ENCODE measurements at regions not wholly inside any gene's neighbourhood (a gene's known extent, or its start where the extent isn't known, plus 50 kb on each side); places are given as distances from the start of the nearest gene placed in this dataset.
"Not testable (repeated sequence)": the region's sequence is repeated elsewhere in the genome, so short reads cannot be mapped to it uniquely, and the experiment has no call there.

DNA sequence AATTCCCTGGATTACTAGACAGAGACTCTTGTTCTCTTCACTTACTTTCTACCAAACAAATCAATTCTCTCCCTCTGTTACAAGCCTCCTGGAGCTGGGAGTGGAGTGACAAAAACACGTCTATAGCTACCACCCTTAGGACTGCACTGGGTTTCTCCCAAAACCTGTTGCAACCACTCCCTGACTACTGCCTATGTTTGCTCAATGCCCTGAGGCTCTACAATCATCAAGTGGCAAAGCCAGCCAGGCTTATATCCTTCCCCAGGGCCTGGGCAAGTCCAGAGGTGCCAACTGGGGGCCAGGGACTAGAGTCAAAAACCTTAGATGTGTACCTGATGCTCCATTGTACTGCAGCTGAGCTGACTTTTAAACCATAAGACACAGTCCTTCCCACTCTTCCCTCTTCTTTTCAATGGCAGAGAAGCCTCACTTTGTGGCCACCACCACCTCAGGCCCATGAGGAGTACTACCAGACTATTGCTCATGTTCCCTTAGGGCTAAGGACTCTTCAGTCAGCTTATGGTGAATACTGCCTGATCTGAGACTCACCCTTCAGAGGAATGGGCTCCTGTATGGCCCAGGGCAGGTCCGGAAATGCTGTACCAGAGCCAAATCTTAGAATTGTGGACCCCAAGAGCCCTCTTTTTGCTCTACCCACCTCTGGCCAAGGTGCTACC is 125.4 kb upstream of the PLCL2 start:
- intact Hi-C loops (cut with DNase I, micrococcal nuclease): no loop called here
- ATAC-seq: no peak
- no peak for DNase-seq

DNA sequence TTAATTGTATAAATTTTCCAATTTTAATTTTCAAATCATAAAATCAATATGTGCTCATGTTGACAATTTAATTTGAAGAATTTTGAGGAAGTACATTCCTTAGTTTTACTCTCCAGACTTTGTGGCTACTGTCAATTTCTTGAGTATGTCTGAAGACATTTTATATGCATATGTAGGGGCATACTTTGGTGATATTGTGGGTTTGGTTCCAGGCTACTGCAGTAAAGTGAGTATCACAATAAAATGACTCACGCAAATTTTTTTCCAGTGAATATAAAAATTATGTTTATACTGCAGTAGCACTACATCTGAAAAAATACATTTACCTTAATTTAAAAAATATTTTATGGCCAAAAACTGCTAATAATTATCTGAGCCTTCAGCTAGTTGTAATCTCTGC is 123.2 kb upstream of the PLCL2 start:
- intact Hi-C loops (cut with DNase I, micrococcal nuclease): no loop called here
- ATAC-seq (no peak), DNase-seq (no peak)

DNA sequence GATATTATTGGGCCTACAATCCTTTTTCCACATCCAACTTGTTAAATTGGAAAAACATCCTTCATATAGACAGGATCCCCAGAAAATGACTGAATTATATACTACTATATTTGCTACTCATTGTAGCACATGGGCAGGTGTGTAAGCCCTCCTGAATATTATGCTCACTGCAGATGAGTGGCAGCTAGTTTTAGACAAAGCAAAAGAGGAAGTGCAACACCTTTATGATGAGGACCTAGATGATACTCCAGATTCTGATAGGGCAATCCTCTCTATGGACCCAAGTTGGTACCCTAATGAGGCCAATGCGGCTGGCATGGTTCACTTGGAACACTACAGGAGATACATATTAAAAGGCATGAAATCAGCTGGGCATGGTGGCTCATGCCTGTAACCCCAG is 119.1 kb upstream of the PLCL2 start:
- no peak for DNase-seq
- intact Hi-C loops (cut with DNase I, micrococcal nuclease): no loop called here
- no peak for ATAC-seq

DNA sequence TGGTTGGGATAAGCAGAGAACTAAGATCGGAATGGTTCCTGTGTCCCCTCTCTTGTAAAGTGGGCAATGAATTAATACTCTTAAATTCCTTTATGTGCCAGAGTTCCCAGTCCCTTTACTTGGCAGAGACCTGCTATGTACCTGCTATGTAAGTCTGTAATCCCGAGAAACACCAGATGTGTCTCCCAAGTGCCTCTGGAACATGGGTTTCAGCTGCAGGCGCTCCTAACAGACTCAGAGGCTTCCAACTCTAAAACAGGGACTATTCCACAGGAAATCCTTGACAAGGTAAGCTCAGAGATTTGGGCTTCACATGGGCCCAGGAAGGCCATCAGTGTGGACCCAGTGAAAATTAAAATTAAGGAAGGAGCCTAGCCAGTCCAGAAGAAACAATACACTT is 117.7 kb upstream of the PLCL2 start:
- ATAC-seq (no peak), DNase-seq (no peak)
- intact Hi-C loops (cut with DNase I, micrococcal nuclease): no loop called here

DNA sequence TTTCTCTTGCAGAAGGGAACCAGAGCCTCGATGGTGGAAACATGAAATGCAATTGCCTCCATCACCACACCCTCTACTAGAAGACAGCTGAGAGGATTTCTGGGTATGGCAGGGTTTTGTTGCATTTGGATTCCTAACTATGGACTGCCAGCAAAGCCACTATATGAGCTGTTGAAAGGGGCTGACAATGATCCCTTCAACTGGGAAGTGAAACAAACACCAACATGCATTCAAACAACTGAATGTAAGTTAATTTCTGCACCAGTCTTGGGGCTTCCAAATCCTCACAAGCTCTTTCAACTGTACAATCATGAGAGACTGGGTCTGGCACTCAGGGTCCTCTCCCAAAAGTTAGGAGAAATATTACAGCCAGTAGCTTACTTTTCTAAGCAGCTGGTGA is 116.7 kb upstream of the PLCL2 start:
- DNase-seq (no peak), ATAC-seq (no peak)
- intact Hi-C loops (cut with DNase I, micrococcal nuclease): no loop called here

DNA sequence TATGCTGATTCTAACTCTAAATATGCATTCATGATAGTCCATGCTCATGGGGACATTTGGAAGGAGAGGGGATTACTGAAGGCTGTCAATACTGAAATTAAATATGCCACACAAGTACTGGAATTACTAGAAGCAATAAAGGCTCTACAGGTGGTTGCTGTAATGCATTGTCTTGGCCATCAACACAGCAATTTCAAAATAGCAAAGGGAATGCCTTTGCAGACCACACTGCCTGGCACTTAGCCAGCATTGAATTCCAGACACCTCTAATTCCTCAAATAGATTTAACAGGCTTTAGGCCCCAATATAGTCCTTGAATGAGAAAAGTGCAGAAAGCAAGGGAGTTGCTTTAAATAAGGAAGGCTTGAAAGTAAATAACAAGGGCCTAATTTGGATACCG is 115.8 kb upstream of the PLCL2 start:
- ATAC-seq: no peak
- intact Hi-C loops (cut with DNase I, micrococcal nuclease): no loop called here
- no peak for DNase-seq

DNA sequence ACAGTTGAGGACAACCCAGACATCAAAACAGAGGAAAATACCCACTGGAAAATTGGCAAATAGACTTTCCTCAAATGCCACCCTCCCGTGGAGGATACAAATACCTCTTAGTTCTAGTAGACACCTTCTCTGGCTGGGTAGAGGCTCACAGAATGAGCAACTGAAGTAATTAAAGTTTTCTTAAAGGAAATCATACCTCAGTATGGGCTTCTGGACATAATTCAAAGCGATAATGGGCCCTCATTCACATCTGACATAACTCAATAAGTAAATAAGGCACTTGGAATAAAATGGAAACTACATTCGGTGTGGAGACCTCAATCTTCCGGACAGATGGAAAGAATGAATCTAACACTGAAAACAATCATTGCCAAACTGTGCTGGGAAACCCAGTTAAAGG is 115.2 kb upstream of the PLCL2 start:
- intact Hi-C loops (cut with DNase I, micrococcal nuclease): no loop called here
- DNase-seq (no peak), ATAC-seq (no peak)

DNA sequence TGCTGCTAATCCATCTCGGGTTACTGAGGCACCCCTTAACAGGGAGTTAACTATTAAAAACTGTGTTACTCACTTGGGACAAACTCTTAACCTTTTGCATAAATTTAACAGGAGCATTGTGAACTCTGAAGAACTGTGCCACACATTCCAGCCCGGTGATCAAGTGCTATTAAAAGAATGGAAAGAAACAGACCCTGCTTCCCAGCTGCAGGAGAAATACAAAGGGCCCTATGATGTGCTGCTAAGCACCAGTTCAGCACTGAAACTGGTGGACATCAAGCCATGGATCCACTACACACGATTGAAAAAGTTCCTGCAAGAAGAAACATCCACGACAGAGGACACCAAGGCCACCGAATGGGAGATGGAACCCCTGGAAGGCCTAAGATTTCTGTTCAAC is 114.7 kb upstream of the PLCL2 start:
- DNase-seq: no peak
- intact Hi-C loops (cut with DNase I, micrococcal nuclease): no loop called here
- ATAC-seq: no peak

DNA sequence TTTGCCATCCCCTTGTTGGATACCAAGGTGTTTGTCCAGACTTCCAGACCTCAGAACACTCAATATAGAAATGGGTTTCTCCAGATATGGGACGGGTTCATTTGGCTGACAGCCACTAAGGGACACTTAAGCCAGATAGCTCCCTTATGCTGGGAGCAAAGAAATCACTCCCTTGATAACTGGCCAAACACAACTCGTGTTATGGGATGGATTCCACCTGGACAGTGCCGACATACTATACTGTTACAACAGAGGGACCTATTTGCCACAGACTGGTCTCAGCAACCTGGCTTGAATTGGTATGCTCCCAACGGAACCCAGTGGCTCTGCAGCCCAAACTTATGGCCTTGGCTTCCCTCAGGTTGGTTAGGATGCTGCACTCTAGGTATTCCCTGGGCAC is 114.0 kb upstream of the PLCL2 start:
- intact Hi-C loops (cut with DNase I, micrococcal nuclease): no loop called here
- ATAC-seq: no peak
- no peak for DNase-seq

DNA sequence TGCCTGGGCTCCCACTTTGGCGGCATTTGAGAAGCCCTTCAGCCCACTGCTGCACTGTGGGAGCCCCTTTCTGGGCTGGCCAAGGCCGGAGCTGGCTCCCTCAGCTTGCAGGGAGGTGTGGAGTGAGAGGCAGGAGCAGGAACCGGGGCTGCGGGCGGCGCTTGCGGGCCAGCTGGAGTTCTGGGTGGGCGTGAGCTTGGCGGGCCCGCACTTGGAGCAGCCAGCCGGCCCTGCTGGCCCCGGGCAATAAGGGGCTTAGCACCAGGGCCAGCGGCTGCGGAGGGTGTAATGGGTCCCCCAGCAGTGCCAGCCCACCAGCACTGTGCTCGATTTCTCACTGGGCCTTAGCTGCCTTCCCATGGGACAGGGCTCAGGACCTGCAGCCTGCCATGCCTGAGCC is 111.2 kb upstream of the PLCL2 start:
- ATAC-seq; intact Hi-C loops (cut with DNase I, micrococcal nuclease); DNase-seq: not testable (repeated sequence)

DNA sequence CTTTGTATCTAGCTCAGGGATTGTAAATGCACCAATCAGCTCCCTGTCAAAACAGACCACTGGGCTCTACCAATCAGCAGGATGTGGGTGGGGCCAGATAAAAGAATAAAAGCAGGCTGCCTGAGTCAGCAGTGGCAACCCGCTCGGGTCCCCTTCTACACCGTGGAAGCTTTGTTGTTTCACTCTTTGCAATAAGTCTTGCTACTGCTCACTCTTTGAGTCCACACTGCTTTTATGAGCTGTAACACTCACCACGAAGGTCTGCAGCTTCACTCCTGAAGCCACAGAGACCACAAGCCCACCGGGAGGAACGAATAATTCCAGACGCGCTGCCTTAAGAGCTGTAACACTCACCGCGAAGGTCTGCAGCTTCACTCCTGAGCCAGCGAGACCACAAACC is 110.2 kb upstream of the PLCL2 start:
- ATAC-seq; DNase-seq; intact Hi-C loops (cut with DNase I, micrococcal nuclease): not testable (repeated sequence)

DNA sequence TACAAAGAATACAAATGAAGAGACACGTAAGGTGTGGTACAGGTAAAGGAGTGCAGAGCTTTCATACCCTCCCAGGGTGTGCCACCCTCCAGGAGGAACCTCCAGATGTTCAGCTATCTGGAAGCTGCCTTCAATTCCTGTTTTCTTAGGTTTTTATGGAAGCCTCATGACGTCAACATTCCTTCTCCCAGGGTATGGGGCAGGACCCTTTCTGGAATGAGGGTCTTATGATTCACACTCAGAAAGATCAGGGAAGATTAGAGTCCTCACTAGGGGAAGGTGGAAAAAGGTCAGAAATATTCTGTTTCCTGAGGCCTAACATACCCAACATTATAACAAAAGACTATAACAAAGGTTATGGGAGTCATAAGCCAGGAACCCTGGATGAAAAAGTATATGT is 99.8 kb upstream of the PLCL2 start:
- ATAC-seq: no peak
- DNase-seq: no peak
- intact Hi-C loops (cut with DNase I, micrococcal nuclease): no loop called here

DNA sequence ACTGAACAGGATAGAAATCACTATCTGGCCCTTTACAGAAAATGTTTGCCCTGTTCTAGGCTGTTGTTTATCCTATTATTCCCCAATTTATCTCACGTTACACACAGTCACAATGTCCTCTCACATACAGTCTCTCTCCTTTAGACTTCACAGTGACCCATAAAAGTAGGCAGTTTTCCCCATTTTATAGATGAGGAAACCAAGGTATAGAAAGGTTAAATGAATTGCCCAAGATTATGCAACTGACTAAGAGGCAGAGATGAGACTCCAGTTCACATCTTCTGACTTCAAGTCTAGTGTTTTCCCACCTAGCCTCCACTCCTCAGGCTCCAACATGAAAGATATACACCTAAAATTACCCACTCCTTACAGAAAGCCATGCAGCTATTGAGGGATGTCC is 99.3 kb upstream of the PLCL2 start:
- ATAC-seq (no peak), DNase-seq (no peak)
- intact Hi-C loops (cut with DNase I, micrococcal nuclease): no loop called here

DNA sequence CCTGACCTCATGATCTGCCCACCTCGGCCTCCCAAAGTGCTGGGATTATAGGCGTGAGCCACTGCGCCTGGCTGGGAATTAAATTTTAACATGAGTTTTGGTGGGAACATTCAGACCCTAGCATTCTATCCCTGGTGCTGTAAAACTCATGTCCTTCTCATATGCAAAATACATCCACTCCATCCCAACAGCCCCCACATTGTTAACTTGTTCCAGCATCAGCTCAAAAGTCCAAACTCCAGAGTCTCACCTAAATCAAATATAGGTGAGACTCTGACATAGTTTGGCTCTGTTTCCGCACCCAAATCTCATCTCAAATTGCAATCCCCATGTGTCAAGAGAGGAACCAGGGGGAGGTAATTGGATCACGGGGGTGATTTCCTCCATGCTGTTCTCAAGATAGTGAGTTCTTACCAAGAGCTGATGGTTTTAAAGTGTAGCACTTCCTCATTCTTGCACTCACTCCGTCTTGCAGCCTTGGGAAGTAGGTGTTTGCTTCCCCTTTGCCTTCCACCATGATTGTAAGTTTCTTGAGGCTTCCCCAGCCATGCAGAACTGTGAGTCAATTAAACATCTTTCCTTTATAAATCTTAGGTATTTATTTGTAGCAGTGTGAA is 96.2 kb upstream of the PLCL2 start:
- ATAC-seq (no peak), DNase-seq (no peak)
- intact Hi-C loops (cut with DNase I, micrococcal nuclease): no loop called here

DNA sequence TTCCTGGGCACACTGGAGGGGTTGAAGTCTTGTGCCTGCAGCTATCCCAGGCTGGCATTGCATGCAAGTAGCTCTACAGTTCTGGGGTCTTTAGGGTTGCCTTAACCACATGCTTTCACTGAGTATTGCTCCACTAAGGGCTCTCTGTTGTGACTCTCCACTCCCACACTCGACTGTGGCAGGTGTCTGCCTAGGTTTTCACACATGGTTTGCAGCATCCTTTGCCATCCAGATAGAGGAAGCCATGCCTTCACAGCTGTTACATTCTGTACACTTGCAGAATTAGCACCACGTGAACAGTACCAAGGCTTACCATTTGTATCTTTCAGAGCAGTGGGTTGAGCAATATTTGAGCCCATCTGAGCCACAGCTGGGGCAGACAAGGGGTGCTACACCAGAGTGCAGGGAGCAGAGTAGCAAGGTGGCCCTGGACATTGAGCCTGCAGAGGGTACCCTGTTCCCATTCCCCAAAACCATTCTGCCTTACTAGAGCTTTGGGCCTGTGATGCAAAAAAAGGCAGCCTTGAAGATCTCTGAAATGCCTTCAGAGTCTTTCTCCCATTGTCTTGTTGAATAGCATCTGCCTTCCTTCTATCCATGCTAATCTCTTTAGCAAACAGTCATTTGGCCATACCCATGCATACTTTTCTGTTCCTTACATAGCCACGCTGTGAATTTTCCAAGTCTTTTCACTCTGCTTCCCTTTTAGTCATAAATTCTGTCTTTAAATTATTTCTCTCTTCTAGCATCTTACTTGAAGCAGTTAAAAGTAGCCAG is 95.2 kb upstream of the PLCL2 start:
- DNase-seq: no peak
- no peak for ATAC-seq
- intact Hi-C loops (cut with DNase I, micrococcal nuclease): no loop called here

DNA sequence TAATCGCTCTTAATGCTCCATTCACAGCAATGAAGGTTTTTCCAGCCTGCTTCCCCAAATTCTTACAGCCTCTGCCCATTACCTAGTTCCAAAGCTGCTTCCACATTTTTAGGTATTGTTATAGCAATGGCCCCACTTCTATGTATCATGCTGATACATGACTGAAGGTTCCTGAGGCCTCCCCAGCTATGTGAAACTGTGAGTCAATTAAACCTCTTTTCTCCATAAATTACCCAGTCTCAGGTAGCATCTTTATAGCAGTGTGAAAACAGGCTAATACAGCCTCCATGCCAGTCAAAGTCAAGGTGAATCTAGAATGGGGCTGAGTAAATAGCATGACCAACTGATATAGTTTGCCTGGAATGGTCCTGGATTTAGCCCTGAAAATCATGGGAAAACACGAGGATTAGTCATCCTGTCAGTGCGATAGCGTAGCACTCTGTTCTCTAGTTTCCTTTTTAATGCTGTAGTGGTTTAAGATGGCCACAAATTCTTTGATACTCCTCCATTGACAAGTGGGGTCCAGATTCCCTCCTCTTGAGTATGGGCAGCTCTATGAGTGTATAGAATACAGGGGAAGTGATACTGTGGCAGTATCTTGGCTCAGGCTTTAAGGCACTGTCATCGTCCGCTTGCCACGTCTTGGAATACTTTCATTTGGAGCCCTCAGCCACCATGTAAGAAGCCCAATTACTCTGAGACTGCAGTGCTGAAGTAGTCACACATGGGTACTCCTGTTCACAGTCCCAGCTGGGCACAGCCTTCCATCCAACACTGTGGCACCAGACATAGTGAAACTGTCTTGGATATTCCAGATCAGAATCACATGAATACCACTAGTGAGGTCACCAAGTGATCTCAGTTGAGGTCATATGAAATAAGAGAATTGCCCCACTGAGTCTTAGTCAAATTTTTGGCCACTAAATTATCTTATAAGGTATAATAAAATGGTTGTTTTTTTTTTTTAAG is 94.0 kb upstream of the PLCL2 start:
- DNase-seq: no peak
- ATAC-seq: no peak
- intact Hi-C loops (cut with DNase I, micrococcal nuclease): no loop called here

DNA sequence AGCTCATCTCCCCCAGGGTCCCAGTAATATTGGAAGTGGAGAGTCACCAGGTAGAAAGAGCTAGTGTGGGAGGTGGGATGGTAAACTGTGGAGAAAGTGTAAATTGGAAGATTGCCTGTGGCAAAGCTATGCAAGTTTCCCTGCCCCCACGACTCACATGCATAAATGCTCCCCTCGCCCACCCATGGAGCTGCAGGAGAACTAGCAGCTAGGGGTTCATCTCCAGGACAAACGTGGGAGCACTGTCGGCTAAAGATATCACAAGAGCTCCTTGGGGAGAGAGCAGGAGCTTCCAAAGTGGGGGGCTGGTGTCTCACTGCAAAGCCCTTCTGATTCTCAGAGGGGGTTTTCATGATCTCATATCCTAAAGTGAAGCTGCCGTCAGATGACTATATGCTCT is 91.4 kb upstream of the PLCL2 start:
- ATAC-seq: no peak
- intact Hi-C loops (cut with DNase I, micrococcal nuclease): no loop called here
- no peak for DNase-seq

DNA sequence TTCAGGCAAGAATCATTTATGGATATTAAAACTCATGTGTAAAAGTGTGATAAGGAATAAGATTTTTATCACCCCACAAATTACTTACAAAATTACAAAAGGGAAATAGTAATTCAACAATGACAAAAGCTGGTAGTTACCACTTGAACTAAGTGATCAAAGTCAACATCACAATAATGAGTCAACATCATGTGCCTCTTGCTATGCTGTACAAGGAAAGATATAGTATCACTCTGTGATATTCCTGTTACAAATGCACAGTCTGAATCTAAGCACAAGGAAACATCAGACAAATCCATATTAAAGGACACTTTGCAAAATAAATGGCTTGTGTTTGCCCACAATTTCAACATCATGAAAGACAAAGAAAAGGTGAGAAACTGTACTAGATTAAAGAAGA is 90.5 kb upstream of the PLCL2 start:
- no peak for DNase-seq
- ATAC-seq: no peak
- intact Hi-C loops (cut with DNase I, micrococcal nuclease): no loop called here

DNA sequence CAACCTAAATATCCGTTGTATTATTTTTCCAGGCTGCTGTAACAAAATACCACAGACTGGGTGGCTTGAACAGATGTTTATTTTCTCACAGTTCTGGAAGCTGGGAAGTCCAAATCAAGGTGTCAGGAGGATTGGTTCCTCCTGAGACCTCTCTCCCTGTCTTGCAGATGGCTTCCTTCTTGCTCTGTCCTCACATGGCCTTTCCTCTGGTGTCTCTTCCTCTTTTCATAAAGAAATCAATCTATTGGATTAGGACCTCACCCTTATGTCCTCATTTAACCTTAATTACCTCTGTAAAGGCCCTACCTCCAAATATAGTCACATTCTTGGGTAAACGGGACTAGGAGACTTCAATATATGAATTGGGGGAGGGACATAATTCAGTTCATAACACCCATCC is 89.2 kb upstream of the PLCL2 start:
- ATAC-seq: no peak
- DNase-seq: no peak
- intact Hi-C loops (cut with DNase I, micrococcal nuclease): no loop called here

Measured in left colon (tissue), 2 donors.